GM19043 (cell line): ENCODE measurements at regions not wholly inside any gene's neighbourhood (a gene's known extent, or its start where the extent isn't known, plus 50 kb on each side); places are given as distances from the start of the nearest gene placed in this dataset.

Experiments
- ATAC-seq: cut with Tn5 transposase; IDR thresholded peaks from one replicate; pipeline ENCODE4 v1.9.1; 2021; ENCODE audit warnings: low read depth; ENCODE audit not compliant: unreplicated experiment

DNA sequence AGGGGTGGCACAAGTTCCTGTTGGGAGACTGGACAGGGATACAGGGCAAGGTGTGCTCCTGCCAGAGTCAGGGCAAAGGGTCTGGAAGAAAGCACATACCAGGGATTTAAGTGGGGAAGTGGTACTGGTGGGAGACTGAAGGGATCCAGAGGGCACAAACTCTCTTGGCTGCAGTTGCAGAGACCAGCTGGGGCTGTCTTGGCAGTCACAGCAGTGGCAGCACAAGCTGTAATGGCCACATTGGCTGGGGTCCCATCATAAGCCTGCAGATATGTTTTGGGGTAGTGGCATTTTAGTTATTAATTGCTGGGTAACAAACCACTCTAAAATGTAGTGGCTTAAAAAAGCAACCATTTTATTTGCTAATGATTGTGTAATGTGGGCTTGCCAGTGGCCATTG, 492.2 kb downstream of the ENC1 start:
- ATAC-seq = no peak

DNA sequence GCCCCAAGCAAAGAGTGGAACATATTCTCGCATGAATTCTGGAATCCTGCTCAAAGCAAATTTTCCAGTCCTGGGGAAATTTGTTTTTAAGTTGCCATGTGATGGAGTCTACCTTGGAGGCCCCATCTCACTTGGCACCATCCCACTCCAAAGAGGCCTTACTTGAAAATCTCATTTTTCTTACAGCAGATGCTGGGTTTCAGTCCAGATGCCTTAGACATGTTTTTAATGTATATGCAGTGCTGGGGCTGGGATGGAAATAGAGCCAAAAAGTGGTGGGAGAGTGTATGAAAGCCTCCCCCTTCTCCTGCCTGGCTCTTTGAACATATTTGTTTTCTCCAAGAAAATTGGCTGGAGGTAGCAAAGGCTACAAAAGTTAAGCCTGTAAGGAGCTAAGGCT, 493.7 kb downstream of the ENC1 start:
- no peak for ATAC-seq

DNA sequence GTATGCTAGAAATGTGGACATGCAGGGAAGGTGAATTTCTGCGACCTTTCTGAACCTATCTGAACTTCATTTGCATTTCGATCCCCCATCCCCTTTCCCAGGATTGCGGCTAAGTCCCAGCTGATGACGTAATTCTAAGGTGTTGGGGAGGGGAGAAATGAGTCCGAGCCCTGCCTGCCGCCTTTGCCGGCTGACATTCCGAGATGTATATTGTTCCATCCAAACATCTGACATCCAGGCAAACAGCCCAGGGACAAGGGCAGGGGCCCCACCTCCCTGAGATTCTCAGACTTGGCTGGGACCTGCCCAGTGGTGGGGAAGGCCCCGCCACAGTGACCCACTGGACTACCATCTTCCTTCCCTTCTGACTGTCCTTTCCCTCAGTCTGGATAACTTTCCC, 494.6 kb downstream of the ENC1 start:
- no peak for ATAC-seq

DNA sequence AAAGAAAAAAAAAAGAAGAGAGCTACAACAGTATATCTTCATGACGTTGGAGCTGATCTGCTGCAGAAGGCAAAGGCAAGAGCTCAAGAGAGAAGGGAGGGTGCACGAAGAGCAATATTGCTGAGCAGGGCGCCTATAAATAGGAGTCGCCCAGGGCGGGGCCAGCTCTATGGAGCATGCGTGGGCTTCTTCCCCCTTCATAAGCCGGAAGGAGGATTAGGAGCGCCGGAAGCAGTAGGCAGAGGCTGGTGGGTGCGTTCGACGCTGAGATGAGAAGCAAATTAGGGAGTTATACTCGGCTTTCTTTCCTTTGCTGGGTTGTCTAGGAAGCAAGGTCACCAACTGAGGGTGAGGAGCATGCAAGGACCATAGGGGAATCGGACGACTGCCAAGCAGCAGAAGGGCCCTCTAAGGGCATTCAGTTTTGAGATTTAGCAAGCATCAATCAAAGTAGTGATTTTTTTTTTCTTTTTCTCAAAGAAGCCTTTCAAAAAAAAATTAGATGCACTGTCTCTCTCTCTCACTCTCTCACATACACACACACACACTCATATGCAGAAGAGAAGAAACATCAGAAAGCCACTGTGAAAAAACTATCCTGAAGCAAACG, 496.7 kb downstream of the ENC1 start:
- no peak for ATAC-seq

DNA sequence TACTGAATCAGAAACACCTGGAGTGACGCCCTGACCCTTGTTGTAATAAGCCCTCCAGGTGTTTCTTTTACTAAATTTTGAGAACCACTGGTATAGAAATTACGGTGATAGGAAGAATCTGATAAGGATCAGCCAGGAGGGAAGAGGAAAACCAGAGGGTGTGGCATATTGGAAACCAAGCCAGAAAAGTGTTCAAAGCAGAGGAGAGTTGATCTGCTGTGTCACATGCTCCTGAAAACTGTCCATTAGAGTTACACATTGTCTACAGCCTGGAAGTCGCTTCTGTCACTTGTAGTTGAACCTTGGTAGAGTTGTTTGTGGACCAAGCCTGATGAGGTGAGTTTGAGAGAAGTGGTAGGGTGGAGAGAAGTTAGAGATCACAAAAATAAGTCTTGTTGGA, 497.4 kb downstream of the ENC1 start:
- no peak for ATAC-seq

DNA sequence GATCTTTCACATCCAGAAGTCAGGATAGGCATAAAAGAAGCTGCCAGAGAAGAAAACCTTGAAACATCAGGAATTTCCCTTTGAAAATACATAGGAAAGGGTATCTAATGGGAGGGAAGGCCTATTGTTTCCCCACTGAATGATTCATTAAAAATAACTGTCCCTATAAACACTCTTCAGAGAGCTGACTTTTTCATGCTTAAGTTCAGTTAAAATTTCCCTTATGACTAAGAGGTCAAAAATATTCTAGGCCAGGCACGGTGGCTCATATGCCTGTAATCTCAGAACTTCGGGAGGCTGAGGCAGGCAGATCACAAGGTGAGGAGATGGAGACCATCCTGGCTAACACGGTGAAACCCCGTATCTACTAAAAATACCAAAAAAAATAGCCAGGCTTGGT, 499.5 kb downstream of the ENC1 start:
- ATAC-seq = no peak

DNA sequence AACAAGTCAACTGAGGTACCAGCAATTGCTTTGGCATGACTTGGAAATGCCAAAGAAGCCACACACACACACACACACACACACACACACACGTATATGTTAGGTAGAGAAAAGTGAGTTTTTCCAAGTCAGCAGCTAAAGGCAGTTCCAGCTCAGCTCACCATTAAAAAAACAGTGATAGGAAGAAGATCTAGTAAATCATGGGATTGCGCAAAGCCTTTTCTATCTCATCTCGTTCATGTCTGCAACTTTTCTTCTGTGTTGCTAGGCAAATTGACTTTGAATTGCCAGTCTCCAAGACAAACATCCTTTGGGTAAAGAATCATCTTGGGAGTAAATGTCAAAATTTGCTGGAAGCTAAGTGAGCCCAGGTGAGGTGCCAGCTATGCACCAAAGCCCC, 500.1 kb downstream of the ENC1 start:
- ATAC-seq = no peak

DNA sequence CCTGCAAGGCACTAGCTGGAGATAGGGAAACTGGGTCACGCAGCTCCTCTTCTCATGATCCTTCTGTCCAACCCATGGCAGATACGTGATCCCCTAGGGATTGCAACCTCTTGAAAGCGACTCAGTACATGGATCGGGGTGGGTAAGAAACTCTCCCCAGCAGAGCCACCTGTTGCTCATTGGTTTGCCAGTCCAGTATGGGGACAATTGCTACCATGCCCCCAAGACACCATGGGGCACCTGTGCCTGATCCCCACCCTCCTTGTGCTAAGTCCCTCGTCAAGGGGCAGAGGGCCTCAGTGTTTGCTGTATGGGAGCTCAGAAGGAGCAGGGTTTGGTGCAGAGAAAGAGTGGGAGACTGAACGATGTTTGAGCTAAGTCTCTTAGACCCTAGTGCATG, 500.9 kb downstream of the ENC1 start:
- no peak for ATAC-seq

DNA sequence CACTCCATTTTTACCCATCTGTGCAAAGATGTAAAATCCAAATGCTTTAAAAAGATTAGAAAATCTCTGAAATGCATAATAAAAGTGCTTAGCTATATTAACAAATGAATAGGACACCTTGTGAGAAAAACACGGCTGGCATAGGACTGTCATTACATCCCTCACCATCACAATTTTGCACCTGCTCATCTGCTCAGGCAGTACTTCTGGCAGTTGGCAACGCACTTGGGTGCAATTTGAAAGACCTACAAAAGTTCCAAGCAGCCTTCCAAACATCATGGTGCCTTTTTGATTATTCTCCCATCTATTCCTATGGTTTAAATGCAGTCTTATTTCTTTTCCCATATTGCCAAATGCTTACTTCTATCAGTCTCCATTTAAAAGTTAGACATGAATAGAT, 501.8 kb downstream of the ENC1 start:
- ATAC-seq = no peak

DNA sequence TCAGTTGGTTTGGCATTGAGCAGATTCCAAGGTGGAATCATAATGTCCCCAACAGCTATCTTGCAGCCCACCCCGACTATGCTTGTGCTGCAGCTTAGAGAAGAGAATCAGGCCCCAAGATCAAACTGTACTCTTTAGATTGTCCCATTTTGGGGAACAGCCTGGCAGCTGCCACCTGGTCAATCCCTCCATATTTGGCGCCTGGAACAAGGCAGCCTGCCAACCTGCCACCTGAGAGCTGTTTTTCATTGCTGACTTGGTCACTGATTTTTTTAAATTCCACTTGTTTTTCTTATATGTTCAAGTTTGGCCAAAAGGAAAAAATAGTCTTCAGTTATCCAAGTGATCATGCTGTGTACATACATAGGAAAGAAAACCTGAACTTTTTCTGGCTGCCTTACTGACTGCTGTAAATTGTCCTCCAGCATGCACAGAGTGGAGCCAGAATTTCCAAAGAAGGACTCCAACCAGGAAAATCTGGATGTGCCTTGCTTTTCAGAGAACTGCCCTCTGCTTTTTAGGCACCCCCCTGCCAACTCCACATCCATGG, 504.2 kb downstream of the ENC1 start:
- no peak for ATAC-seq

DNA sequence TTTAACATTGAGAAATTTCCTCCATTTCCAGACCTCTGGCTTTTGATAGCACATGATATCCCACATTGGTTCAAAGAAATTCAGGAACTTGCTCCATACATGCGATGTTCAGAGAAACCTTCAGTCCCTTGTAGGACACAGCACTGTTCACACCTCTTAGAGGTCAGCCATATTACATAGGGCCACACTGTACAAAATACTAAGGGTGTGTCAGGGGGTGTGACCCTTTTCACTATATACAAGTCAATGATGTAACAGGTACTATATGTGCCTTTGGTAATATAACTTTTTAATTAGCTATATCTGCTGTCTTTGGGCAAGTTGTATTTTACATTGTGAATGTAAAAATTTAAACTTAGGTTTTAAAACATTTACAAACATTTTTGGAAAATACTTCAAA, 505.5 kb downstream of the ENC1 start:
- ATAC-seq = no peak

DNA sequence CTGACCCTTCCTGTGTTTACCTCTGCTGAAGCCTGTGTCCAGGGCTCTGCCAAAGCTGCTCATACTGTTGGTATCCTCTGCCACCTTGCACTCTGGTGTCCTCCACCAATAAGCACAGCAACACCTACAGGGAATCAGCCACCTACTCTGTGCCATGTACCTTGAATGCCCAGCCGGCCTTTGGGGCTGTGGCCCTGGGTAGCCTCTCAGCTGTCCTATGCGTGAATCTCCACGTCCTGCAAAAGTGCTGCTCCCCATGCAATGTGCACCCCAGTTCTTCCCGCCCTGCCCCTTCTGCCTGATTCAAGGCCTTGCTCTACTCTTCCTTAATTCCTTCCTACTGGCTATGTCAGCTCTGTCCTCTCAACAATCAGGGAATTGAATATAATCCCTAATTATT, 506.5 kb downstream of the ARHGEF28 start:
- ATAC-seq = no peak

DNA sequence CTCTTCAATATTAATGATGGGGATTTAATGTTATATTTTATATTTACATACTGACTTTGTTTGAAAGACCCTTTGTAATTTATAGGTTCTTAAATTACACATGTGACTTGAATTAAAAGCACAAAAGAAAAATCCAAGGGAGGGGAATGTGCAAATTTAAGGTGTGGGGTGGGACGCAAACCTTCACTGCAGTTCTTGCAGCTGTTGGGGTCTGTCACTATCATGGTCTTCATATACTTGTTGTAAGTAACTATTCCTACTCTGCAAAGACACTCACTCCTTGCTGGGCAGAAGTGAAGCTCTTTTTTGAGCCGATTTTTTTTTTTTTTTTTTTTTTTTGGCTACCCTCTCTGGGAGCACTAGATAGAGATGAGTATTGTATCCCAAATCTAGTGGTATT, 505.3 kb downstream of the ARHGEF28 start:
- ATAC-seq = no peak

DNA sequence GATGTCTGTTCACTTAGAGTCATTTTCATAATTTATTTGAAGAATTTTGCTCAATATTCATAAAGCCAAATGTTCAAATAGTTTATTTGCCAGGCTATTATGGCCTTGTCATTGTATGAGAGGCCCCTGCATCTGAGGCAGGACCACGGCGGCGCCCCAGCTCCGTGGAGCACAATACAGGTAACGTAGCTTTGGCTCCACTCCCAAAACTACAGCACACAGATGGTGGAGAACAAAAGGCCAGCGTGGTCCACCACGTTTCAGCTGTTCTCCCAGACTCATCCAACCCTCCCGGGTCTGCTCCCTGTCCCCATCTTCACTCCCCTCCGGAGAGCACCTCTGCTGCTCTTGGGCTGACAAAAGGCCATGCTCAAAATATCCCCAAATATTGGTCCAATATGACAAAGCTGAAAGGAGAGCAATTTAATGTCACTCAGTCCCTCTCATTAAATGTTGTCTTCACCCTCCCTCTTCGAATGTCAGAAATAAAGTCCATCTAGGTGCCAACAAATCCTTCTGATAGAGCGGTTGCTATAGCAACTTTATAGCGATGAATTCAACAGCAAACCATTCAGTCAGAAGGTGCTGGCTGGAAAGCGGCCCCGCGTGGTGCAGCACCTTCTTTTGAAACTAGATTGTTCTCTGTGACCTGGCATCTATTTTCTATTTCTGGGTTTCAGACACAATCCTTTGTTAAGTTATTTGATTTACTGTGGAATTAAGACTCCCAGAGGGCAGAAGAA, 504.3 kb downstream of the ARHGEF28 start:
- no peak for ATAC-seq

DNA sequence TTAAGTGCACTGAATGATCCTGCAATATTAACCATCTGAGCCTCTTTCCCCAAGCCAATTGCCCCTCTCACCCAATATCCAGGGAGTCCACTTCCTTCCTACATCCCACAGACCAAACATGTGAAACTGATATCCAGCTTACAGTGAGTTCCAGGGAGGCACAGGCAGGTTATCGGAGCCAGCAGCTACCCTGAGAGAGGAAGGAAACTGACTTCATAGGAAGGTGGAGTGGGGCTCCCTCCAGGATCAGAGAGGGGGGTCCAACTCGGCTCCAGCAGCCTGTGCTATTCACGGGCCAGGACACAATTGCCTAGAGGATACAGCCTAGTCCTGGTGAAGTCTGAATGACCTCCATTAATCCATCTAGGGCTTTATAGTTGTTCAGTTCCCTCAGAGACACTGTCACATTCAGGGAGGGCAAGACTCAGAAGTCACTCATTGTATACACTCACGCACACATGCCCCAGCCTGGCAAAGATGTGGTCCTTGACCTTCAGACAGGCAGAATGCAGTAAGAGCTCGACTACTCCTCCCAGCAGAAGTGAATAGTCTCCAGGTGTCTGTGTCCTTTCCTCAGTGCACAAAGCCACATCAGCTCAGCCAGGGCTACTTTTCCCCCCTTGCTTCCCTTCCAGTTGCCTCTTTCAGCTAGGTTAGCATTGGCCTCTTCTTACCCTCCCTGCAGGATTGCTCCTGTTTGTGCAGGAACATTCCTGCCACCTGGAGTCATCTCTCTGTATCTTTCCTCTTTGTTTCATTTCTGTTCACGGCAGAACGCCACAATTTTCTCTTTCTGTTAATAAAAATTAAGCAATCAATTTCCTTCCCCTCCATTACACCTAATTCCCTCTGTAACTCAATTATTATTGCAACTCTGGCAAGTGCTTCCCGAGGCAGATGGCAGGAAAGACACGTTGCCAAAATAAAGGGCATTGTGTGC, 501.7 kb downstream of the ARHGEF28 start:
- ATAC-seq = no peak

DNA sequence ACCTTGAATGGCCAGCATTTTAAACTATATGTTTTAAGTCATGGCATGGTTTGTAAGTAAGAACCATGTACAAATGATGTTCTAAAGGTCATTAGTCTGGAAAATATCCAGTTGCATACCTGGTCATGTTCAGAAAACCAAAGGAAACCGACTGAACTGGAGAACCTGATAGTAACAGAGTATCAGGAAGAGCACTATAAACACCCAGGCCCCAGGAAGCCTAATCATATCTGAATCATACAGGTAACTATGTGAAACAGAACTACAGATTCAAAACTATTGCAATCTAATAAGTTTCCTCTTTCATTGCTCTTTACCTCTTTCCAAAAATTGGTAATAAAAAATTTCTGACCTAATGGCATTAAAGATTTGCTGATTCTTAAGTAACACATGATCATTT, 500.3 kb downstream of the ARHGEF28 start:
- no peak for ATAC-seq

DNA sequence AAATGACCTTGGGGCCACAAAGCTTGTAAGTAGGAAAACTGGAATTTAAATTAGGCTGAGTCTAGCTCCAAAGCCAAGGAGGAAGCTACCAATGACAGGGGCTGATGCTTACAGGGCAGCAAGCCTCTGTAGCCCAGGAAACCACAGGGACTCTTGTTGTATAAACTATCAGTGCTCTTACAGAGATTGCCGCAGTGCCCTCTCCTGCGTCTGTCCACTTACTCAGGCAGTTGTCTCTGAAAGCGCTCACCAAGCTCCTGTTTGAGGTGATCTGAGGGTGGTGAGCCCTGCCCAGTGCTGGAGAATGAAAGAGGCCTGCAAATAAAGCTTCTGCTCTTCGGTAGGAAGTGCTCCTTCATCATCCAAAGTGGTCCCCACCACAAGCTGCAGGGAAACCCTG, 498.8 kb downstream of the ARHGEF28 start:
- no peak for ATAC-seq

DNA sequence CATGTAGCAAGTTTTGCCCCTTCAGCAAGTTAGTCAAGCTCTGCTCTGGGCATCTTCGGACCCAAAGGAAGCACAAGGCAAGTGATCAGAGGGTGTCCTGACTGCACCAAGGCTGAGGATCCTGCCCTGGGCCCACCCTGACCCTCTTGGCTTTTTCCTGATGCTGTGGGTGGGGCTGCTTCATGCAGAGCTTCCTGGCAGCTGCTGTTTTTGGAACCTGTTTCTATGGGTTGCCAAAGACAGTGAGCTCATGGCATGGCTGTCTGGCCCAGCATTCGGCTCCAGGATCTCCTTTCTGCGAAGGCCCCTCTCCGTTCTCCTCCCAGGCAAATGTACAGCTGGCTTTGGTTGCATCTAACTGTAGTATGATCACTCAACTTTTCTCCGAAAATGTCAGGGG, 497.9 kb downstream of the ARHGEF28 start:
- ATAC-seq = no peak

DNA sequence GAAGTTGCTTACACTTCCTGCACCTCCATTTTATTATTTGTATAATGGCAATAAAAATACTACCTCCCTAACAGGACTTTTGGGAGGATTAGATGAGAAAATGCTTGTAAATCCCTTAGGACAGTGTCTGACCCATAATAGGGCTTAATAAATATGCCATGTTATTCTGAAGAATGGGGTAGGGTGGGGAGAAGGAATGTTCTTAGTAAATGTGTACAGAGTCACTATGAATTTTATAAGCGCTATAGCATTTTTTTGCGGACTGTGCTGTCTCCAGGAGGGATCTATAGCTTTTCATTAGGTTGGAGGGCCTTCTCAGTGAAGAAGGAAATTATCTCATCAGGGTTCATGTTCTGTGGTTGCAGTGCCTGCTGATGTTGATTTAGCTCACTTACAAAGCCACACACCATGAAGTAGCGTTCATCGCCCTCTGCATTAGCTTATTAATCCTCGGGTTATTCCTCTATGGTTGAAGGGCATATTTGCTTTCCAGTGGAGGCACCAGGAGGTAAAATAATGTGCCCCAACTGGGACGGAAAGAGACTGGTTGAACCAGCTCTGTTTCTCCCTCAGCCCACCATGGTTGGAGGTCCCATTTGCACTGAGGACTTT, 497.1 kb downstream of the ARHGEF28 start:
- no peak for ATAC-seq

DNA sequence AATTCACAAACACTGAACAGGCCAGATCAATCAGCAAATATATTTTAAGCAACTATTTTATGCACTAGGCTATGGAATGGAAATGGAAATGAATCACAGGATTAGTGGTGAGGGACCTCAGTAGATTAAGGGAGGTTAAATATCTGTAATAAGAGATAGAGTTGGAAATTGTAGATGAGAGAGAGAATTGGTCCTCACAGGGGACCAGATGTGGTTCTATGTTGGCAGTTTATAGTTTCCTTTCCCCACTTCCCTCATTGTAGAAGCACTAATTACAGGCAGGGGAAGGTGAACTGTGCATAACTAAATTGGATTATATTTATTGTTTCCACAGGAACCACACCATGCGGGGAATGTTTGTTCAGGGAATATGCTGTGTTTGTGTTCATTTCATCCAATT, 496.2 kb downstream of the ARHGEF28 start:
- ATAC-seq = no peak

DNA sequence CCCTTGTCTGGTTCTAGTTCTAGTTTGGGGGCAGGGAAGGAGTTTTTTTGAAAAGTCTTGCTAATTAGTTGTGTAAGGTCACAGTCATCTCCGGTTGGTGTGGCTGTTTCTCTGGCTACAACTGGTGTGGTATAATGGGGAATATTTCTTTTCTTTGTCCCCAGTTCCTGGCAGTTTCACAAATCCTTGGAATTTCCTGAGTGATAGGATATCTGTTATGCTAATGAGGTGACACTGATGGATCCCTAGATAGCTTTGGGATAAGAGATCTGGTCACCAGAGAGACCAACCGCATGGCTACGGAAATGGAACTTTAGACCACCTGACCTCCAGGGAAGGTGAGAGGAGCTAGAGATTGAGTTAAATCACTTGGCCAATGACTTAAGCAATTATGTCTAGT, 494.6 kb downstream of the ARHGEF28 start:
- no peak for ATAC-seq
